OCI-LY7 (cell line): ENCODE measurements at regions not wholly inside any gene's neighbourhood (a gene's known extent, or its start where the extent isn't known, plus 50 kb on each side); places are given as distances from the start of the nearest gene placed in this dataset.

Experiments
- EZH2phosphoT487 ChIP-seq: fragments of 200-600 bp; sonication (generic); IDR thresholded peaks from 2 replicates; pipeline ENCODE4 v1.6.1; 2018; ENCODE audit warnings: low read depth, borderline replicate concordance, mild to moderate bottlenecking, mixed run types, antibody characterized with exemption, low read length, moderate library complexity, mixed read lengths
- TF ChIP-seq, protein P1 (sequence below): fragments of 200-600 bp; sonication (generic); conservative IDR thresholded peaks from 2 replicates; pipeline ENCODE4 v1.5.1; 2014; ENCODE audit warnings: mild to moderate bottlenecking, antibody characterized with exemption, low read length, moderate library complexity, mixed read lengths

DNA sequence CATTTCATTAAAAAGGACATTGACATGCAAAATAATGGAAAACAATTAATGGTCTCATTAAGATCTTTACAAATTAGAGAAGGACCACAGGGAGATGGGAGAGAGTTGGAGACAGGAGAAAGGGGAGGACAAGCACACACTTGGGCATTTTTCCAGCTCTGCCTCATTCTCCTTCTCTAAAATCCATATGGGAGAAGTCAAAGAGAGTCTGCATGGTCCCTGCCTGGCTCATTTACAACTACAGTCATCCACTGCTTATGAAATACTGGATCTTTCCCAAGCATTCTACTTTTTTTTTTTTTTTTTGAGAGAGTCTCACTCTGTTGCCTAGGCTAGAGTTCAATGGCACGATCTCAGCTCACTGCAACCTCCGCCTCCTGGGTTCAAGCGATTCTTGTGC is 518.9 kb upstream of the CELF2 start:
- TF ChIP-seq, protein P1, sequence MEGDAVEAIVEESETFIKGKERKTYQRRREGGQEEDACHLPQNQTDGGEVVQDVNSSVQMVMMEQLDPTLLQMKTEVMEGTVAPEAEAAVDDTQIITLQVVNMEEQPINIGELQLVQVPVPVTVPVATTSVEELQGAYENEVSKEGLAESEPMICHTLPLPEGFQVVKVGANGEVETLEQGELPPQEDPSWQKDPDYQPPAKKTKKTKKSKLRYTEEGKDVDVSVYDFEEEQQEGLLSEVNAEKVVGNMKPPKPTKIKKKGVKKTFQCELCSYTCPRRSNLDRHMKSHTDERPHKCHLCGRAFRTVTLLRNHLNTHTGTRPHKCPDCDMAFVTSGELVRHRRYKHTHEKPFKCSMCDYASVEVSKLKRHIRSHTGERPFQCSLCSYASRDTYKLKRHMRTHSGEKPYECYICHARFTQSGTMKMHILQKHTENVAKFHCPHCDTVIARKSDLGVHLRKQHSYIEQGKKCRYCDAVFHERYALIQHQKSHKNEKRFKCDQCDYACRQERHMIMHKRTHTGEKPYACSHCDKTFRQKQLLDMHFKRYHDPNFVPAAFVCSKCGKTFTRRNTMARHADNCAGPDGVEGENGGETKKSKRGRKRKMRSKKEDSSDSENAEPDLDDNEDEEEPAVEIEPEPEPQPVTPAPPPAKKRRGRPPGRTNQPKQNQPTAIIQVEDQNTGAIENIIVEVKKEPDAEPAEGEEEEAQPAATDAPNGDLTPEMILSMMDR, result no peak
- no peak for TF ChIP-seq EZH2phosphoT487
